G401 (cell line): ENCODE measurements at regions not wholly inside any gene's neighbourhood (a gene's known extent, or its start where the extent isn't known, plus 50 kb on each side); places are given as distances from the start of the nearest gene placed in this dataset.
A peak's percentile ranks its signal among the peaks of the same experiment; 100 is the strongest.

ENCODE experiments used
- DNase-seq: peaks from one replicate; pipeline ENCODE4 v3.0.0-alpha.2; 2015; ENCODE audit warnings: low spot score
- in situ Hi-C: cut with HindIII; loops from 2 replicates; pipeline ENCODE4 v1.10.0; 2016; ENCODE audit warnings: low sequenced_read_pairs, mixed read lengths

GRCh38 chr10:120336911-120337540 lies 120.0 kb upstream of the PLPP4 start:
- DNase-seq: peak; percentile 46
- in situ Hi-C loops: no loop called here

DNA sequence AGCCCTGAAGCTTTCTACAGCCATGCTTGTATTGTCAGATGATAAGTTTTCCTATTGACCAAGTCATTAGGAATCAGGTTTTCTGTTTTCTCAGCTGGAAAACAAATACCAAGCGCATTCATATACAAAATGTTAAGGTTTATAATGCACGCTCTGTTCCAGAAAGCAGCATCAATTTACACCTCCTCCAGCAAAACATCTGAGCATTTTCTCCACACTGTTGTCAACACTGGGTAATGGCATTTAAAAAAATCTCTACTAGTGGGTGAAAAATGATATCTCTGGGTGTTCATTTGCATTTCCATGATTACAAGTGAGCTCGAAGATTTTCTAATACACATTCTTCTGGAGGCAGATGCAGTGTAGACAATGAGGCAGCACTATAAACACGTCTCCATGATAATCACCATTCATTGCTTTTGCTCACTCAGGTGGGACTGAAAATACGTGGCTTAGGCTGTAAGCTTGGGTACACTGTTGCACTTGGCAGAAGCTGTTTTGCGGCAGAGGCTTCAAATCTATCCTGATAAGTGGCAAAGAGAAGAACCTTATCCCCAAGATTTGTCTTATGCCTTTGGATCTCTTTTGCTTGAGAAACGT lies 114.8 kb upstream of the PLPP4 start:
- in situ Hi-C loops: no loop called here
- no peak for DNase-seq

DNA sequence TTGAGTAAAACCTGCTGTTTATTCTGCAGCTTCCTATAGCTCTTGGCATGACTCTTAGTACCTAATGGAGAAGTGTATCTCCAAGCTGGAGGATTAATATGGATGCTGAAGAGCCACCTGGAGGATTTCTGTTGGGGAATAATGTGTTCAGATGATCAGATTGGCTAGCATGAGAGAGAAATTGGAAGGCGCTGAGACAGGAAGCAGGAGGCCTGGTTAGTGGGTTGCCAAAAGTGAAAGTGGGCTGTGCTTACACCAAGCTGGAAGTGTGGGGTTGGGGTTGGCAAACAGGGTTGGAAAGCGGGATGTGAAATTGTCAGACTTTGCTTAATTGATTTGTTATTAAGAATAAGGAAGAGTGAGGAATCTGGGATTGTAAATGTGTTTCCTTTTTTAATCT lies 111.8 kb upstream of the PLPP4 start:
- in situ Hi-C loops: no loop called here
- DNase-seq: no peak

DNA sequence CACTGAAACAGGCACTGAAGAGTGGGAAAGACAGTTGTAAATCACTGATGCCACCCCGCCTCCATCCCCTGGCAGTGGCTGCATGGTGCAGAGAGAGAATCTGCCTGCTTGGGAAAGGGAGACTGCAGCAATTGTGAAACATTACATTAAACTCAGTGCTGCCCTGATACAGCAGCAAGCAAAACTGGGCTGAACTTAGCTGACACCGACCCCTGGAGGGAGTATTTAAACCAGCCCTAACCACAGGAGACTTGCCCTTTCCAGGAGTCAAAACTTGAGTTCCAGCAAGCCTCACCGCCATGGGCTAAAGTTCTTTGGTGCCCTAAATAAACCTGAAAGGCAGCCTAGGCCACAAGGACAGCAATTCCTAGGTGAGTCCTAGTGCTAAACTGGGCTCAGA lies 109.4 kb upstream of the PLPP4 start:
- in situ Hi-C loops: no loop called here
- DNase-seq: no peak

DNA sequence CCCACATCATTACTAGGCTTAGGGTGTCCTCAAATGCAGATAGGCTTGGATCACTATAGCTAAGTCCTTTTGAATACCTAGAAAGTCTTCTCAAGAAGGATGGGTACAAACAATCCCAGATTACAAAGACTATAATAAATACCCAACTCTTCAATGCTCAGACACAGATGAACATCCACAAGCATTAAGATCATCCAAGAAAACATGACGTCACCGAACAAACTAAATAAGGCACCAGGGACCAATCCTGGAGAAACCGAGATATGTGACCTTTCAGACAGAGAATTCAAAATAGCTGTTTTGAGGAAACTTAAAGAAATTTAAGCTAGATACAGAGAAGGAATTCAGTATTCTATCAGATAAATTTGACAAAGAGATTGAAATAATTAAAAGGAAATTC lies 108.0 kb upstream of the PLPP4 start:
- no peak for DNase-seq
- in situ Hi-C loops: no loop called here

- in situ Hi-C loops: no loop called here
- DNase-seq: no peak
Observed at GRCh38 chr10:120355425-120355824, 101.6 kb upstream of the PLPP4 start.

DNA sequence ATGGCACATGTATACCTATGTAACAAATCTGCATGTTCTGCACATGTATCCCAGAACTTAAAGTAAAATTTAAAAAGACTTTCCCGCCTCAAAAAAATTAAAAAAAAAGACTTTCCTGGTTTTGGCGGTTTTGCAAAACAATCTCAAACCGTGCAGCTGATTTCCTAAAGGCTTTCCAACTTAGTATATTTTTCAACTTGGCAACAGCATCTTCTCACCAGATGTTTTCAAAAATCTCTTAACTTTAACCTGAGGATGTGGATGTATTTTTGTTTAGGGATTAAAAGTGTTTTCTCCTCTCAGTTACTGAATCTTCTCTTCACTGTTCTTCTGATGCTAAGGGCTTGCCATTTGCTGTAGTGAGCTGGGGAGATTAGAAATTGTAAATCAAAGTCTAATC lies 96.5 kb upstream of the PLPP4 start:
- DNase-seq: no peak
- in situ Hi-C loops: no loop called here

- in situ Hi-C loops: no loop called here
- DNase-seq: no peak
Observed at GRCh38 chr10:120365872-120366271, 91.2 kb upstream of the PLPP4 start.

DNA sequence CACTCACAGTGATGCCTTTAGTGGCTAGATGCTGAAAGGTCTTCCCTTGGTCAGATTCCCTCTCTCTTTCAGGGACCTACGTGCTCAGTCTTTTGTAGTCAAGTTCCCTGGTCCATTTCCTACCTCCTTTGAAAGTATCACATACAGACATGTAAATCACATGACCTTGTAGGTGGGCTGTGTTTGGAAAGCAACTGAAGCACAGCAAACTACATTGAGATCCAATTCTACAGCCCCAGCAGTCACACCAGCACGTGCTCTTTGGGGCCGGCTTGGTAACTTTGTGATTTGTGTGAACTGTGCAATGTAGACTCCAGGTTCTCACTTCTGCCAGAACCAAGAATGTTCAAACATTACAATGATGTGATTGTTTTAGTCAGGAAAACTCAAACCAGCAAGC lies 89.7 kb upstream of the PLPP4 start:
- DNase-seq: no peak
- in situ Hi-C loops: no loop called here

GRCh38 chr10:120368338-120368737 lies 88.7 kb upstream of the PLPP4 start:
- no peak for DNase-seq
- in situ Hi-C loops: no loop called here

DNA sequence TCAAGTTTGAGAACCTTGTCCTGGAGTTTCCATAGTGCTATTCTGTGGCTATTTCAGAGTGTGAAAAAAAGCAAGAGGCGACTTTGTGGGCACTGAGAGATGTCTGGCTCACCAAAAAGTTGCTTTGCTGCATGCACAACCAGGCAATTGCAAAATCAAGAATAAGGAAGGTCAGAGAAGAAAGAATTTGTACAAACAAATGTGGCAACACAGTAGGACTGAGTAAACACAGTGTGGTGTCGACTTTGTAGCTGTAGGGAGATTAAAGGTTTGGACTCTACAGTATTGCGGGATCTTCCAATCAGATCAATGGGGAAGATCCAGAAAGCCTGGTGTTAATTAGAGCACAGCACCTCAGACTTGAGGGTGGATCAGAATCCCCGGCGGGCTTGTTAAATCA lies 88.1 kb upstream of the PLPP4 start:
- in situ Hi-C loops: no loop called here
- DNase-seq: no peak

DNA sequence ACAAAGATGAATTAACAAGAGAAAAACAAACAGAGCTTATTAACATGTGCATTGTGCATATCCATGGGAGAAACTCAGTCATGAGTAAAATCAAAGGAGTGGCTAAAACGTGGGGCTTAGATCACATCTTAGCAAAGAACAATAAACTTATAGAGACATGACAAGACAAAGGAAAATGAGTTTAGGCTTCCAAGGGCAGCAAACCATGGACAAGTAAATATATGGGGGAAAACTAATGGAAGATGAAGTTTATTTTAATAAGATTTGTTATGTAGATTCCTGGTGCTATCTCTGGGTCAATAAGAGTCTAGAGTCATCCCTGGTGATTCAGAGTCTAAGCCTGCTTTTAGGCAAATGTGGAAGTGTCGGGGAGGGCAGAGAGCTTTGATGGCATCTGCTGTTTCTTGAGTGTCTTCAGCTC lies 87.2 kb upstream of the PLPP4 start:
- DNase-seq: no peak

DNA sequence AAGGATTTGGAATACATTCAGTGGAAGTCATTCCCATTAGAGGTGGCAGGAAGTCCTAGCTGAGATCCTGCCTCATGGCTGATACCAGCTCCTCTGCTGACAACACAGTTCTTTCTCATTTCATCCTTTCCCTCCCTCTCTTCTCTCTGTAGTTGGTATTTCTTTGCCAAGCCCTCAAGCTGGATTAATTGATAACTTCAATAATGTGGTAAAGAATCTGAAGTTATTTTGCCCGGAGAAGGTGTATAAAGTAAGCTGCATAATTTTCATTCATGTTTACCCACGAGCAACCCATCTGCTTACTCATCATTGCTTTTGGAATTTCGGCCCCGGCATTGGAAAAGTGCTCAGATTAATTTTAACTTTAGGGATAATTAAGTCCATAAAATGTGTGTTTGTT lies 85.2 kb upstream of the PLPP4 start:
- no peak for DNase-seq
- in situ Hi-C loops: no loop called here

More for the DNA sequence above, 87.2 kb upstream of the PLPP4 start:
- in situ Hi-C loops: no loop called here

- DNase-seq: no peak
- in situ Hi-C loops: no loop called here
Observed at GRCh38 chr10:120372917-120373316, 84.1 kb upstream of the PLPP4 start.

- in situ Hi-C loops: no loop called here
- no peak for DNase-seq
Observed at GRCh38 chr10:120375666-120376065, 81.4 kb upstream of the PLPP4 start.

- in situ Hi-C loops: no loop called here
- no peak for DNase-seq
Observed at GRCh38 chr10:120381931-120382330, 75.1 kb upstream of the PLPP4 start.

DNA sequence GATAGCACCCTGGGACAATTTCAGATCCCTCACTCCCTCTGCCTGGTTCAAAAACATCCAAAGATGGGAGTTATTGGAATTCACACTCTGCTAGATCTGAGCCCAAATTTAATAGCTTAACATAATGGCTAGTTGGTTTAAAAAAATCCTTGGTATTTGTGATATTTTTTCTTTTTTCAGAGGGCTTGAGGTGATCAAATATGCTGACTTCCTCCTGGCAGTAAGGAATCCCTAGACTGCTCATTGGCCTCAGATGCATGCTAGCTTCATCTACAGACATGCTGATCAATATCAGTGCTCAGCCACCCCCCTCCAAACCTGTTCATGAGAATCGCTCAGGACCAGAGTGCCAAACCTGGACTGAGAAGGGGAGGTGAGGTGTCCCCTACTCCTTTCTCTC lies 74.7 kb upstream of the PLPP4 start:
- no peak for DNase-seq
- in situ Hi-C loops: no loop called here

DNA sequence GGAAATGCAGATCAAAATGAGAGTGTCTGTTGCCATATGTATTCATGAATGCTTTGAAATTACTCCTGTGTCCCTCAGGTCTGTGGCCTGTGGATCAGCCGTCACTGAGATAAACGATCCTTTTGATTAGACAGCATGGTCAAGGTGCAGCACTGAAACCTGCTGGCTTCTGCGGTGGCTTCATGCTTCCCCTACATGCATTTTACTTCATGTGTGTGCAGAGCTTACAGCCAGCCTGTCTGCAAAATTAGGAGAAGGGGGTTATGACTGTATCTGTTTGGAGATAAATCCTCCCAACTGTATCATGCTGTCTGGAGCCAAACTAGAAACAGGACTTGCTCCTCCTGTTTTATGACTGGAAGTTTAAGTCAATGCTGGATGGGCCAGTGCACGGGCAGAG lies 71.0 kb upstream of the PLPP4 start:
- in situ Hi-C loops: no loop called here
- no peak for DNase-seq

DNA sequence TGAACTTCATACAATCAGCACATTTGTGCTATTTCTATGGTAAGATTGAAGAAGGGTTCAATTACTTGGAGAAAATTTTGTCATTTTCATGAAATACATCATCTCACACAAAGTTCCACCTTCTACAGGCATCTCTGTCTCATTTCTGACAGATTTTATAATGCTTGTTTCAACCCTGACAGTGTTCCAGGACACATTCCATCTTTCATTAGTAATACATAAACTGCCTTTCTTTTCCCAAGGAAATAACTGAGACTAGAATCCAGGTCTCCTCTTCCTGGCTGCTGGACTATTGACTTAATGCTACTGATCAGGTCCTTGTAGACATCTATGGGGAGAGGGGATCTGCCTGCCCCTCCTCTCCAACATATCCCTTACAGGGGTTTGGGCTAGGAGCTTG lies 70.1 kb upstream of the PLPP4 start:
- in situ Hi-C loops: no loop called here
- no peak for DNase-seq

GRCh38 chr10:120387326-120387725 lies 69.7 kb upstream of the PLPP4 start:
- in situ Hi-C loops: no loop called here
- DNase-seq: no peak

DNA sequence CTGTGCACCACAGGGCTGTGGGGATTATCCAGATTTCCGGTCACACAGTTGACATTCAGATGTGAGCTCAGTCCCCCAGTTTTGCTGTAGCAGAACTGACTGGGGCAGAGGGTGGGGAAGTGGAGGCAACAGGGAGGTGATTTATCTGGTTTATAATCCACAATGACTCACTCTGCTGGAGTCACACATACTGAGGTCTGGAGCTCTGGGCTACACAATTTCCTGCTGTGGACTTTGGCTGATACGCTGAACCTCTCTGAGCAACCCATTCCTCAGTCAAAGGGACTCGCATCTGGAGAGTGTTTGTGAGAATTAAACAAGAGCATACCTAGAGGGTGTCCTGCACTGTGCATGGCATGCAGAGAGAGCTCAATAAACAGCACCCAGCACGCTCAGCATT lies 64.8 kb upstream of the PLPP4 start:
- in situ Hi-C loops: no loop called here
- no peak for DNase-seq
